HepG2 (cell line): ENCODE measurements at regions not wholly inside any gene's neighbourhood (a gene's known extent, or its start where the extent isn't known, plus 50 kb on each side); places are given as distances from the start of the nearest gene placed in this dataset.

Source experiments
- ATAC-seq: fragments of 200-7000 bp; cut with Tn5 transposase; 3 replicates; pipeline ENCODE4 v1.9.1; 2020; ENCODE audit warnings: mild to moderate bottlenecking, moderate library complexity
- BruUV-seq: library from RNA; stranded (reverse); fragments of 400-500 nt; replicated peaks from 2 replicates; lab custom pipeline; 2021; lab: Mats Ljungman, UMichigan
- CTCF ChIA-PET: fragments of 300-600 bp; formaldehyde crosslinking; extraction: SDS; loops from one replicate; lab custom pipeline; 2021; ENCODE audit warnings: low total read pairs, inconsistent platforms, low intra/inter-chr PET ratio; lab: Yijun Ruan, JAX
- POLR2A ChIA-PET: fragments of 350-600 bp; sonication (Branson Sonifier 250); formaldehyde crosslinking; loops from one replicate; lab custom pipeline; 2020; ENCODE audit warnings: antibody characterized with exemption, inconsistent platforms; lab: Yijun Ruan, JAX
- DNase-seq: peaks from one replicate; pipeline ENCODE4 v3.0.0-alpha.2; 2015; ENCODE audit warnings: low spot score
- FAIRE-seq: peaks from 3 replicates; lab custom pipeline; 2011; peaks lifted over from hg19 to GRCh38; lab: Jason Lieb, UNC
- H2AFZ ChIP-seq: one replicate; pipeline ENCODE4 v1.6.1; 2011; ENCODE audit warnings: low read length, inconsistent platforms
- H3K27ac ChIP-seq: fragments of 300-600 bp; 3 replicates; pipeline ENCODE4 v1.8.0; 2011; ENCODE audit warnings: mixed run types, mild to moderate bottlenecking, mixed read lengths, low read length, inconsistent platforms; ENCODE audit not compliant: insufficient read depth; ENCODE audit errors: extremely low read length
- H3K27me3 ChIP-seq, 2 experiments: fragments of 200-600 bp in 1 of 2; 2 replicates in 1 of 2; 3 replicates in 1 of 2; pipeline versions ENCODE4 v1.6.0 to v1.8.0; 2011; ENCODE audit warnings: low read length in 2 of 2, mild to moderate bottlenecking in 2 of 2, moderate library complexity in 2 of 2, inconsistent platforms in 1 of 2; ENCODE audit not compliant: insufficient read depth in 2 of 2, control insufficient read depth in 1 of 2
- H3K36me3 ChIP-seq, 2 experiments: fragments of 200-600 bp in 1 of 2; replicated peaks in 1 of 2; 2 replicates in 1 of 2; 3 replicates in 1 of 2; pipeline versions ENCODE4 v1.5.1 to v1.8.0; 2011; ENCODE audit warnings: low read length in 2 of 2, inconsistent platforms in 1 of 2; ENCODE audit not compliant: insufficient read depth in 2 of 2, control insufficient read depth in 1 of 2
- H3K4me1 ChIP-seq: 2 replicates; pipeline ENCODE4 v1.5.1; 2012; ENCODE audit warnings: low read length, inconsistent platforms; ENCODE audit not compliant: insufficient read depth
- H3K4me2 ChIP-seq: 2 replicates; pipeline ENCODE4 v1.6.0; 2011; ENCODE audit warnings: low read depth, low read length, inconsistent platforms
- H3K4me3 ChIP-seq, 3 experiments: fragments of 200-600 bp in 1 of 3; sonication (generic), shearing (Covaris generic) in 1 of 3; replicated peaks in 1 of 3; 2 replicates each; pipeline ENCODE4 v1.5.1; 2011 to 2016; ENCODE audit warnings: low read length in 3 of 3, inconsistent platforms in 2 of 3, low read depth in 2 of 3, mild to moderate bottlenecking in 2 of 3, control low read depth in 1 of 3, mixed read lengths in 1 of 3; ENCODE audit not compliant: insufficient read depth in 1 of 3
- H3K79me2 ChIP-seq: one replicate; pipeline ENCODE4 v1.6.1; 2011; ENCODE audit warnings: low read length, inconsistent platforms; ENCODE audit not compliant: insufficient read depth
- H3K9ac ChIP-seq: 2 replicates; pipeline ENCODE4 v1.6.0; 2011; ENCODE audit warnings: mild to moderate bottlenecking, low read depth, low read length, inconsistent platforms; ENCODE audit not compliant: insufficient read depth
- H3K9me3 ChIP-seq: 2 replicates; pipeline ENCODE4 v1.5.1; 2012; ENCODE audit warnings: mild to moderate bottlenecking, low read length
- H4K20me1 ChIP-seq: 2 replicates; pipeline ENCODE4 v1.6.0; 2011; ENCODE audit warnings: inconsistent platforms, mild to moderate bottlenecking, low read length, moderate library complexity; ENCODE audit not compliant: insufficient read depth
- MTA3 ChIP-seq: sonication (generic); formaldehyde crosslinking; IDR thresholded peaks from 2 replicates; pipeline ENCODE4 v1.4.0; 2020; ENCODE audit warnings: missing genetic modification reagents
- PPARG ChIP-seq: conservative IDR thresholded peaks from 2 replicates; pipeline ENCODE4 v1.6.1; 2016; ENCODE audit warnings: missing biosample characterization, missing genetic modification reagents
- ZNF562 ChIP-seq: sonication (generic); formaldehyde crosslinking; IDR thresholded peaks from 2 replicates; pipeline ENCODE4 v1.8.0; 2022; ENCODE audit warnings: missing genetic modification reagents, borderline replicate concordance
- WGBS: methylation state at CpG from one replicate; pipeline ENCODE4 v1.1.6; 2017; ENCODE audit warnings: low lambda C conversion rate; 5-methylcytosine and 5-hydroxymethylcytosine counted together
- in situ Hi-C: cut with HindIII; loops from 2 replicates; pipeline ENCODE4 v1.10.0; 2017; ENCODE audit warnings: low pct_unique_long_range_greater_than_20kb; ENCODE audit not compliant: extremely low pct_ligation_motif_present
- intact Hi-C: fragments of 100-400 bp; cut with micrococcal nuclease; formaldehyde crosslinking; loops from one replicate; pipeline ENCODE4 v1.10.0; 2022; ENCODE audit not compliant: unreplicated experiment

- POLR2A ChIA-PET, result interaction anchor here (0.9 to 1.2 kb wide), 3 partner anchors 8 to 14 kb away, joined by 3 to 4 read pairs (median 4); no protein-coding TSS in a partner anchor
- DNase-seq (no peak), FAIRE-seq (no peak), ATAC-seq (no peak)
- no peaks in the 10 kb centered on the region for H3K36me3 ChIP-seq
- TF ChIP-seq MTA3 (no peak), PPARG (CRISPR knock-in tag) (peak; percentile 79; the same call in 1 of the 2 replicates), ZNF562 (CRISPR knock-in tag) (no peak)
- WGBS, result 66% methylated on average over 9 of the region's 9 CpGs
- intact Hi-C loops, result loop anchor here (5.0 kb wide), 1 partner anchor 608 kb away; no protein-coding TSS in a partner anchor
- in situ Hi-C loops, result no loop called here
- BruUV-seq, result no TSS peak
- H3K4me1 ChIP-seq, result peaks cover 21% of the 10 kb centered on the region
- H4K20me1 ChIP-seq, result peaks cover 10% of the 10 kb centered on the region; the same call in 1 of the 2 replicates
- H3K4me2 ChIP-seq, result peak overlapping the region; percentile 36; the same call in 1 of the 2 replicates
- H3K9me3 ChIP-seq, result no peaks in the 10 kb centered on the region
- H3K79me2 ChIP-seq, result peaks cover 33% of the 10 kb centered on the region
- no peaks in the 10 kb centered on the region; a peak in 1 of 5 replicates for H3K27me3 ChIP-seq
- H3K4me3 ChIP-seq, result no peak overlapping the region; a peak in 1 of 6 replicates
- no peak overlapping the region for H3K9ac ChIP-seq
- no peak overlapping the region for H2AFZ ChIP-seq
- no peak overlapping the region for H3K27ac ChIP-seq
- CTCF ChIA-PET, result interaction anchor here (1.3 kb wide), 1 partner anchor 34 kb away, joined by 3 read pairs; no protein-coding TSS in a partner anchor
Measured at GRCh38 chr17:72594248-72594647, 473.4 kb downstream of the SOX9 start.
